ENCODE measurements at regions not wholly inside any gene's neighbourhood (a gene's known extent, or its start where the extent isn't known, plus 50 kb on each side); places are given as distances from the start of the nearest gene placed in this dataset.

DNA sequence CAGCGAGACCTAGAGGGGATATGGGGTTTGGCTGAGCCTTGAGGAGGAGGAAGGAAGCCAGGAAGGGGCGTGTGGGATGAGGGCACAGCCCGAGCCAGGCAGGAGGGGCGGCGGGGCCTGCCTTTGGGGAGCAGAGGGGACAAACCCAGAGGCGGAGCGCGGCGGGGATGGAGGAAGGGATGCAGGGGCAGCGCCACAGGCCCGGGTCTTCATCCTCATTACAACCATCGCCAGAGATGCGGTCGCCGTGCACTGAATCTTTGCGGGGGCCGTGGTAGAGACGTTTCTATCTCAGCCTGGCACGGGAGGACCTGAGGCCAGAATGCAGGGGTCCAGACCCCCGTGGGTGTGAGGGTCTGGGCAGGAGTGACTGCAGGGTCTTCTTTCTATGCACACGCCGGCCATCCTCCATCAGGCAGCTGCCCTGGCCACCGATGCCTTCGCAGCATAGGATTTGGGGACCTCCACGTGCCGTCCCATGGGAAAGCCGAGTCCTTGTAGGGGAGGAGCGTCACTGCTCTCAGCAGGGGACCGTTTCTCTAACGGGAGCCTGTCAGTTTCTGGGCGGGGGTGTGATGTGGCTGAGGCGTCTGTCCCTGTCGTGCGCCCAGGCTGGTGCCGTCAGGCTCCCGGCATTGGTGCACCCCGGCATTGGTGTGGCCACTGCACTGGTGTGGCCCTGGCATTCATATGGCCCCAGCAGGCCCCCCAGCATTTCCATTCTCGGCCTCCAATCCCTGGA is 1267.9 kb downstream of the BRD1 start:
- no peak for TF ChIP-seq POLR2A (IDR thresholded peaks at IDR 0.05)
- no peak for TF ChIP-seq EP300 (IDR thresholded peaks at IDR 0.05)
- no peak for TF ChIP-seq CTCF (IDR thresholded peaks at IDR 0.05)

Measured in tibial nerve (tissue), 4 donors.